ENCODE measurements at regions not wholly inside any gene's neighbourhood (a gene's known extent, or its start where the extent isn't known, plus 50 kb on each side); places are given as distances from the start of the nearest gene placed in this dataset. TPM values are rescaled to one million over a fixed set of nuclear protein-coding genes. Genes with fewer than 3 reads are reported as not detected.
"Not testable (repeated sequence)": the region's sequence is repeated elsewhere in the genome, so short reads cannot be mapped to it uniquely, and the experiment has no call there.

DNA sequence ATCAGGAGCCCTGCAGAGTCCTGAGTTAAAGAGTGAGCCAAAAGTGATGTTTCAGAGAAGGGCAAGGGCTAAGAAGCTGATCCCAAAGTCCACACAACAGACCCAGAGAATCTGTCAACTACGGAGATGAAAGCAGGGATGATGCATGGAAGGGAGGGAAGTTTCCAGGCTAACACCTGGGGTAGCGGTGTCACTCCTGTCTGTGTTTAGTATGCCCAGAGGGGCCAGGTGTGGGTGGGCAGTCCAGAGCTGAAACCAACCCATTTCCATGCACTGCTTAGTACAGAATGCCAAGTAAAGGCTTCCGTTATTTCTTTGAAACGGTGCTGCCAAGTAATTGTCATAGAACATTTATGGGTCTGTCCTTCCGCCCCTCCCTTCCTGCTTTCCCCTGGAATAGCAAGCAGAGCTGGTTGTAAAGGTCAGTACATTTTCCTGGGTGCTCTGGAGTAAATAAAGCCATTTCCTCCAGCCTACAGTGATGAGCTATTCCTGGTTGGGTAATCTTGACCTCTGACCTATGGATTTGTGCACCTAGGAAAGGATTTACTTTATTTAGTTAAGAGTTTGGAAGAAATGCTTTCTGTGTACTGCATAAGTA lies 58.6 kb upstream of the WIPF3 start:
- CTCF ChIA-PET = interaction anchor here (1.0 to 1.4 kb wide), 4 partner anchors 11 to 314 kb away, joined by 3 to 10 read pairs (median 6); no protein-coding TSS in a partner anchor
- ATAC-seq; H3K9me3 Mint-ChIP-seq (ENCODE audit: insufficient read depth); DNase-seq; H3K27me3 Mint-ChIP-seq (ENCODE audit: low read depth); H3K4me1 Mint-ChIP-seq (ENCODE audit: low read depth); H3K27ac Mint-ChIP-seq; H3K36me3 Mint-ChIP-seq (ENCODE audit: low read depth); POLR2A ChIA-PET; H3K4me3 Mint-ChIP-seq: not testable (repeated sequence)

DNA sequence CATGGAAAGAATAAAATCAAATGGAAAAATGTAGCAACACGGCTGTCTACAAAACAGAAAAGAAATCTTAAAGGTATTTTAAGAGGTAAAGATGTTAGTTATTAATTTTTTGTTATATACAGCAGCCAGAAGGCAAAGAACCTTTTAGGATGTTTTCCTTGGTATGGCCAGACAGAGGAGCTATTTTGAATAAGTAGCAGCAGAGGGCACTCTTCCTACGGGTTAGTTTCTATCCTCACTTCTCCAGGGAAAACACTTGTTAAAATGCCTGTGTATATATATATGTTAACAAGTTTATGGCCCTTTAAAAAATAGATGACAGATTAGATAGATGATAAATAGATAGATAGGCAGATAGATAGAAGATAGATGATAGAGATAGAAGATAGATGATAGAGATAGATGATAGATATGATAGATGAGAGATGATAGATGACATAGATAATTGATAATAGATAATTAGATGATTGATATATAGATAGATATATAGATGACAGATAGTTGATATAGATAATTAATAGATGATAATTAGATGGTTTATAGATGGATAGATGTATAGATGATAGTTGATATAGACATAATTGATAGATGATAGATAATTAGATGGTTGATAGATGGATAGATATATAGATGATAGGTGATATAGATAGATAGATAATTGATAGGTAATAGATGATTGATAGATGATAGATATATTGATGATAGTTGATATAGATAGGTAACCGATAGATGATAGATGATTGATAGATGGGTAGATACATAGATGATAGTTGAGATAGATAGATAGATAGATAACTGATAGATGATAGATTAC lies 57.8 kb upstream of the WIPF3 start:
- no peaks in the 10 kb centered on the region for H3K4me1 Mint-ChIP-seq (ENCODE audit: low read depth)
- no peak overlapping the region for H3K4me3 Mint-ChIP-seq
- no peaks in the 10 kb centered on the region for H3K27me3 Mint-ChIP-seq (ENCODE audit: low read depth)
- DNase-seq = no peak
- no peak overlapping the region for H3K27ac Mint-ChIP-seq
- H3K36me3 Mint-ChIP-seq (ENCODE audit: low read depth) = no peaks in the 10 kb centered on the region
- no peaks in the 10 kb centered on the region for H3K9me3 Mint-ChIP-seq (ENCODE audit: insufficient read depth)
- ATAC-seq = no peak
- POLR2A ChIA-PET = no interaction called here
- CTCF ChIA-PET = interaction anchor here (1.0 to 1.4 kb wide), 4 partner anchors 10 to 313 kb away, joined by 3 to 10 read pairs (median 6); no protein-coding TSS in a partner anchor

DNA sequence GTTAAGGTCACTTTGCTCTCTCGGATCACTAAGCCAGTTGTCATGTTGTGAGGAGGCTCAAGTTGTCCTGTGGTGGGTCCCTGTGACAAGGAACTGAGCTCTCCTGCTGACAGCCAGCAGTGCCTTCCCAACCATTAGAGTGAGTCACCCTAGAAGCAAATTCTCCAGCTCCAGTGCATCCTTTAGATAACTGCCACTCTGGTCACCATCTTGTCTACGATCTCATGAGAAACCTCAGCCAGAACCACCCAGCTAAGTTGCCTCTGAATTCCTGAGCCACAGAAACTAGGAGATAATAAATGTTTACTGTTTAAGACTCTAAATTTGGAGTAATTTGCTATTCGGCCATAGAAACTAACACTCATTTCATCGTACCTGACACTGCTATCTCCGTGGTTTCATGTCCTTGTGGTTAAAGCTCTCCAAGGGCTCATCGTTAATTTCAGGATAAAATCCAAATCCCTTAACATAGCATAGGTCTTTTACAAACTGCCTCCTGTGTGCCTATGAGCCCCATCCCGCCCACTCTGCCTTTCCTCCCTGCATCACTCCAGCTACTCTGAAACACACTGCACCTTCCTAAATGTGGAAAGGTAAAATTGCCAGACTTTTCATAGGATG lies 56.5 kb upstream of the WIPF3 start:
- H3K4me1 Mint-ChIP-seq (ENCODE audit: low read depth) = no peaks in the 10 kb centered on the region
- ATAC-seq (no peak), DNase-seq (no peak)
- no peaks in the 10 kb centered on the region for H3K27me3 Mint-ChIP-seq (ENCODE audit: low read depth)
- H3K27ac Mint-ChIP-seq = no peak overlapping the region
- CTCF ChIA-PET = interaction anchor here (1.2 to 1.4 kb wide), 2 partner anchors 172 to 312 kb away, joined by 4 to 6 read pairs; no protein-coding TSS in a partner anchor
- POLR2A ChIA-PET = no interaction called here
- no peaks in the 10 kb centered on the region for H3K36me3 Mint-ChIP-seq (ENCODE audit: low read depth)
- H3K9me3 Mint-ChIP-seq (ENCODE audit: insufficient read depth) = no peaks in the 10 kb centered on the region
- H3K4me3 Mint-ChIP-seq = no peak overlapping the region

DNA sequence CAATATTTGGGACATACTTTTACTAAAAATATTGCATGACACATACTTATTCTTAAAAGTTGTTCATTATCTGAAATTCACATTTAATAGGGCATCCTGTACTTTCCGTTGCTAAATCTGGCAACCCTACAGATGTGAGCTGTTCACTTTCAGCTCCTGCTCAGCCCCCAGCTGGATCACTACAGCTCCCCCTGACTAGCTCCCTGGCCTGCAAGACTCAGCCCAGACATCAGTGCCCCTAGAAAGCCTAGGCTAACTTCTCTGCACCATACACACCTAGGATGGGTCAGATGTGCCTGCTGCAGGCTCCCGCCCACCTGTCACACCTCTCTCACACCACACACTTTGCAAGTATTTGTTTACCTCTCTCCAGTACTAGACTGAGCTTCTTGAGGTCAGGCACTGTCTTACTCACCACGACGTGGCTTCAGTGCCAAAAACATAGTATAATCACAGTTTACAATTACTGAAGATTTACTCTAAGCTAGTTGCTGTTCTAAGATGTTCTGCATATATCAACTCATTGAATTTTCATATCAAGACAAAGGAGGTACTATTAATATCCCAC lies 55.9 kb upstream of the WIPF3 start:
- ATAC-seq; H3K4me3 Mint-ChIP-seq; H3K36me3 Mint-ChIP-seq (ENCODE audit: low read depth); H3K4me1 Mint-ChIP-seq (ENCODE audit: low read depth); POLR2A ChIA-PET; H3K27ac Mint-ChIP-seq; H3K9me3 Mint-ChIP-seq (ENCODE audit: insufficient read depth); H3K27me3 Mint-ChIP-seq (ENCODE audit: low read depth); DNase-seq: not testable (repeated sequence)
- CTCF ChIA-PET = interaction anchor here (1.2 to 1.4 kb wide), 2 partner anchors 171 to 312 kb away, joined by 4 to 6 read pairs; no protein-coding TSS in a partner anchor

DNA sequence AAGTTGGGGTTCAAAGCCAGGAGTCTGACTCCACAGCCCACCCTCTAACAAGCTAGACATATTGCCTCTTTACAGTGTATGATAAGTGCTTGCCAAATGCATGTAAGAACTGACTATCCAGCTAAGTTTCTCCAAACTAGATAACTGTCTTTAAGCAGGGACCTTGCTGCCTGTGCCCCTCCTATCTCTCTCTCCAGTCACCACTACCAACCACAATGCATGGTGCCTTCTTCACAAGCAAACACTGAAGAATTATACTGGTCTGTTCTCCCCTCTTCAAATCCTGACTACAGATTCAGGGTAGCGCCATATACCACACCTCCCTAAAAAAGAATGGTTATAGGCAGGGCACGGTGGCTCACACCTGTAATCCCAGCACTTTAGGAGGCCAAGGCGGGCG lies 55.3 kb upstream of the WIPF3 start:
- H3K4me3 Mint-ChIP-seq; ATAC-seq; H3K27me3 Mint-ChIP-seq (ENCODE audit: low read depth); POLR2A ChIA-PET; H3K36me3 Mint-ChIP-seq (ENCODE audit: low read depth); H3K4me1 Mint-ChIP-seq (ENCODE audit: low read depth); DNase-seq; H3K9me3 Mint-ChIP-seq (ENCODE audit: insufficient read depth); H3K27ac Mint-ChIP-seq: not testable (repeated sequence)
- CTCF ChIA-PET = interaction anchor here (1.3 kb wide), 1 partner anchor 170 kb away, joined by 3 read pairs; no protein-coding TSS in a partner anchor

DNA sequence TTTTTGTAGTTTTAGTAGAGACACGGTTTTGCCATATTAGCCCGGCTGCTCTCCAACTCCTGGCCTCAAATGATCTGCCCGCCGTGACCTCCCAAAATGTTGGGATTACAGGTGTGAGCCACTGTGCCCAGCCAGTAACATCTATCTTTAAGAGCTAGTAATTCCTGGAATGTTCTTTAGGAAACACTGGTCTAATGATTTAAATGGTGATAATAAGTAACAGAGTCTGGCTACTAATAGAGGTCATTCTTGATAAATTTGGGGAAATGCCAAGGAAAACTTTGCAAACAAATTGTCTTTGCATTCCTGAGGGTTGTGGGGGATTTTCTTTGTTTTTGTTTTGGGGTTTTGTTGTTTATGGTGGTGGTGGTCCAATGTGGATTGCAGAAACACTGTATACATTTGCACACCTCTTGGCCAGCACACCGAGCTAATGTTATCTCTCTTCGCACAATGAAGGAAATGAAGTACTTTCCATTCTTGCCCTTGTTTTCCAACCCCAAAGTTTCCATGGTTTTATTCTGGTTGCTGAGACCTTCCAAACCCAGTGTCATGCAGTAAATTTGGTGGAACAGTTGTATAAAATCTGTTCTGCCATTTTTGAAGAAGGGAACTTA lies 51.3 kb upstream of the WIPF3 start:
- DNase-seq (no peak), ATAC-seq (no peak)
- H3K36me3 Mint-ChIP-seq (ENCODE audit: low read depth) = no peaks in the 10 kb centered on the region
- no peak overlapping the region for H3K27ac Mint-ChIP-seq
- no peaks in the 10 kb centered on the region for H3K9me3 Mint-ChIP-seq (ENCODE audit: insufficient read depth)
- H3K27me3 Mint-ChIP-seq (ENCODE audit: low read depth) = peaks cover 1% of the 10 kb centered on the region
- ChIA-PET POLR2A (no interaction called here), CTCF (no interaction called here)
- no peak overlapping the region for H3K4me3 Mint-ChIP-seq
- no peaks in the 10 kb centered on the region for H3K4me1 Mint-ChIP-seq (ENCODE audit: low read depth)

Small RNA genes lying in the stretch of these regions (microRNA-seq; reads per million reads assigned to microRNA genes)
- gene MIR550A3 = not detected
